Glutamatergic neuron (in vitro differentiated cells): ENCODE measurements at regions not wholly inside any gene's neighbourhood (a gene's known extent, or its start where the extent isn't known, plus 50 kb on each side); places are given as distances from the start of the nearest gene placed in this dataset.

Experiments
- DNase-seq: peaks from one replicate; pipeline ENCODE4 v3.0.0; 2022
- H3K27ac Mint-ChIP-seq: one replicate; pipeline ENCODE4 v1.8.0; 2020; ENCODE audit warnings: mild to moderate bottlenecking, mixed read lengths, inconsistent platforms; ENCODE audit not compliant: unreplicated experiment
- H3K27me3 Mint-ChIP-seq: one replicate; pipeline ENCODE4 v1.8.0; 2020; ENCODE audit warnings: mild to moderate bottlenecking, moderate library complexity, mixed read lengths, inconsistent platforms; ENCODE audit not compliant: unreplicated experiment
- H3K36me3 Mint-ChIP-seq: one replicate; pipeline ENCODE4 v1.8.0; 2020; ENCODE audit warnings: mild to moderate bottlenecking, mixed read lengths, inconsistent platforms; ENCODE audit not compliant: unreplicated experiment
- H3K4me1 Mint-ChIP-seq: one replicate; pipeline ENCODE4 v1.8.0; 2020; ENCODE audit warnings: mild to moderate bottlenecking, low read depth, mixed read lengths, inconsistent platforms; ENCODE audit not compliant: unreplicated experiment
- H3K4me3 Mint-ChIP-seq: one replicate; pipeline ENCODE4 v1.8.0; 2020; ENCODE audit warnings: mild to moderate bottlenecking, mixed read lengths, inconsistent platforms; ENCODE audit not compliant: unreplicated experiment
- H3K9me3 Mint-ChIP-seq: one replicate; pipeline ENCODE4 v1.8.0; 2020; ENCODE audit warnings: mild to moderate bottlenecking, moderate library complexity, mixed read lengths, inconsistent platforms; ENCODE audit not compliant: unreplicated experiment
- TF ChIP-seq, protein P1 (sequence below): fragments of 200-600 bp; sonication (generic); IDR thresholded peaks from one replicate; pipeline ENCODE4 v1.5.0; 2021; ENCODE audit not compliant: partially characterized antibody, unreplicated experiment

- TF ChIP-seq, protein P1, sequence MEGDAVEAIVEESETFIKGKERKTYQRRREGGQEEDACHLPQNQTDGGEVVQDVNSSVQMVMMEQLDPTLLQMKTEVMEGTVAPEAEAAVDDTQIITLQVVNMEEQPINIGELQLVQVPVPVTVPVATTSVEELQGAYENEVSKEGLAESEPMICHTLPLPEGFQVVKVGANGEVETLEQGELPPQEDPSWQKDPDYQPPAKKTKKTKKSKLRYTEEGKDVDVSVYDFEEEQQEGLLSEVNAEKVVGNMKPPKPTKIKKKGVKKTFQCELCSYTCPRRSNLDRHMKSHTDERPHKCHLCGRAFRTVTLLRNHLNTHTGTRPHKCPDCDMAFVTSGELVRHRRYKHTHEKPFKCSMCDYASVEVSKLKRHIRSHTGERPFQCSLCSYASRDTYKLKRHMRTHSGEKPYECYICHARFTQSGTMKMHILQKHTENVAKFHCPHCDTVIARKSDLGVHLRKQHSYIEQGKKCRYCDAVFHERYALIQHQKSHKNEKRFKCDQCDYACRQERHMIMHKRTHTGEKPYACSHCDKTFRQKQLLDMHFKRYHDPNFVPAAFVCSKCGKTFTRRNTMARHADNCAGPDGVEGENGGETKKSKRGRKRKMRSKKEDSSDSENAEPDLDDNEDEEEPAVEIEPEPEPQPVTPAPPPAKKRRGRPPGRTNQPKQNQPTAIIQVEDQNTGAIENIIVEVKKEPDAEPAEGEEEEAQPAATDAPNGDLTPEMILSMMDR = no peak
- no peaks in the 10 kb centered on the region for H3K36me3 Mint-ChIP-seq
- peaks cover 3% of the 10 kb centered on the region for H3K9me3 Mint-ChIP-seq
- H3K27me3 Mint-ChIP-seq = peaks cover 2% of the 10 kb centered on the region
- H3K27ac Mint-ChIP-seq = no peak overlapping the region
- DNase-seq = no peak
- no peak overlapping the region for H3K4me3 Mint-ChIP-seq
- no peaks in the 10 kb centered on the region for H3K4me1 Mint-ChIP-seq
These were observed 133.7 kb downstream of the PXDC1 start for GRCh38 chr6:3617681-3618311.

DNA sequence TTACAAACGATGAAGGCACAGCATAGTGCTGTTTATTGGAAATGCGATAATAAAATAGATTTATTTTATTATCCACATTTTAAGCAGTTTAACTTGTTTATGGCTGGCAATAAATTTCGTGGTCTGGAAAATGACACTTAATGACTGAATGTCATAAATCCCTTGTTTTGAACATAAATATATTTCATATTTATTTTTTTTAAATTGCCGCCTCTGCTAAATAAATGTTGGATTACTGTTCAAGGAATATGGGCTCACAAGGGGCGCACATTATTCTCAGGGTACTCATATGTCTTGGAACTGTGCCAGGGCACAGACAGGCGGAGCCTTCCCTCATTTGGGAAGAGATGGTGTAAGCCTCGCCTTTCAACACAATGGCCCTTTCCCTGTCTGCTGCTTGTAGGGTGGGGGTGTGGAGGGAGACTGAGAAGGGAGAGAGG is 134.3 kb downstream of the PXDC1 start:
- H3K36me3 Mint-ChIP-seq = no peaks in the 10 kb centered on the region
- H3K4me3 Mint-ChIP-seq = no peak overlapping the region
- H3K27me3 Mint-ChIP-seq = peaks cover 2% of the 10 kb centered on the region
- H3K9me3 Mint-ChIP-seq = peaks cover 3% of the 10 kb centered on the region
- no peak for DNase-seq
- no peak overlapping the region for H3K27ac Mint-ChIP-seq
- no peaks in the 10 kb centered on the region for H3K4me1 Mint-ChIP-seq
- TF ChIP-seq, protein P1 = no peak

DNA sequence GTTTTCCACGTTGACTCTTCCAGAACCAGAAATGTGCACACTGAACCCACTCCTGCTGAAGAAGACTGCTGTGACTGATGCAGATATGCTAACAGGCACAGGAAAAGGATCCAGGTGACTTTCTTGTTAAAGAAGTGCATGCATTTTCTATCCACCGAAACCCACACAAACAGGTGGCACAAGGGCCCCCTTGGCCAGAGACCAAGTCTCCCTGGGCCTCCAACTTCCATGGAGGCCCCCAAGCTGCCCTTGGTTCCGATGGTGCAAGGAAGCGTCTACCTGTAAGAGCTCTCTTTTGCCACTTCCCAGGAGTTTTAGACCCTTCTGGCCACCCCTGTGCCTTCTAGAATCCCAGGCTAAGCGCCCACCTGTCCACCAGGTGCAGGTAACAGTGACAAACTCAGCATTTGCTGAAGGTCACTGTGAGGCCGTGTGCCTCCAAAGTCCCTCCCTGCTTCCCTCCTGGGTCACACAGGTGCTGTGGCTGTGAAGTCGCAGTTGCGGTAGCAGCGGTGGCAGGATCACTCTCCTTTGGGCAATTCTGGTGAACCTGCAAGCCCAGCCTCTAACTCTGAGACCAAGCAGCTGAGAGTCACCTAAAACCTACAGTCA is 134.8 kb downstream of the PXDC1 start:
- H3K9me3 Mint-ChIP-seq = peaks cover 3% of the 10 kb centered on the region
- TF ChIP-seq, protein P1 = no peak
- no peak overlapping the region for H3K27ac Mint-ChIP-seq
- no peak overlapping the region for H3K4me3 Mint-ChIP-seq
- DNase-seq = no peak
- H3K27me3 Mint-ChIP-seq = peaks cover 2% of the 10 kb centered on the region
- H3K36me3 Mint-ChIP-seq = no peaks in the 10 kb centered on the region
- no peaks in the 10 kb centered on the region for H3K4me1 Mint-ChIP-seq

- TF ChIP-seq, protein P1 = no peak
- Mint-ChIP-seq H3K27ac (no peak overlapping the region), H3K27me3 (peaks cover 2% of the 10 kb centered on the region), H3K4me3 (no peak overlapping the region), H3K9me3 (peaks cover 5% of the 10 kb centered on the region), H3K36me3 (no peaks in the 10 kb centered on the region), H3K4me1 (no peaks in the 10 kb centered on the region)
- no peak for DNase-seq
These were observed 135.8 kb downstream of the PXDC1 start for GRCh38 chr6:3615391-3616380.
